Fibroblast of the aortic adventitia (primary cell): ENCODE measurements at regions not wholly inside any gene's neighbourhood (a gene's known extent, or its start where the extent isn't known, plus 50 kb on each side); places are given as distances from the start of the nearest gene placed in this dataset.
A peak's percentile ranks its signal among the peaks of the same experiment; 100 is the strongest.

Experiments
- DNase-seq: peaks from one replicate; pipeline ENCODE4 v3.0.0-alpha.2; 2010; ENCODE audit warnings: low read depth
- H3K4me3 ChIP-seq: 2 replicates; pipeline ENCODE4 v1.5.1; 2011; ENCODE audit warnings: low read depth, mild to moderate bottlenecking, control low read depth, low read length, moderate library complexity
- TF ChIP-seq, protein P1 (sequence below): IDR thresholded peaks from 2 replicates; pipeline ENCODE4 v1.5.1; 2011; ENCODE audit warnings: mild to moderate bottlenecking, low read length, control low read depth, inconsistent platforms; ENCODE audit not compliant: insufficient read depth

DNA sequence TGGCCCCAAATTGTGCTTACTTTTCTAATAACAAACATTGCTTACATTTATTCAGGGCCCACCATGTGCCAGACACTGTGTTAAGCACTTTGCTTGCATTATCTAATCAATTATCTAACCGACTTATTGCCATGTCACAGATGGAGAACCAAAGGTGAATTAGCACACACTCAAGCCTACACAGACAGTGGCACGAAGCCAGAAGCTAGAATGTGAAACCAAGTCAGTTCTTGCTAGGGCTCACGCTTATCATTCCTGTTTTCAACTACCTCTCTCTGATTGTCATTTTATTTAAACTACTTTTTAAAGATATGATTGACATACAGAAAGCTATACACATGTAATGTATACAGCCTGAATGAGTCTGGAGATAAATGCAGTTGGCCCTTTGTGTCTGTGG is 215.7 kb upstream of the CFAP20DC start:
- DNase-seq: no peak
- H3K4me3 ChIP-seq: no peak overlapping the region
- TF ChIP-seq, protein P1, sequence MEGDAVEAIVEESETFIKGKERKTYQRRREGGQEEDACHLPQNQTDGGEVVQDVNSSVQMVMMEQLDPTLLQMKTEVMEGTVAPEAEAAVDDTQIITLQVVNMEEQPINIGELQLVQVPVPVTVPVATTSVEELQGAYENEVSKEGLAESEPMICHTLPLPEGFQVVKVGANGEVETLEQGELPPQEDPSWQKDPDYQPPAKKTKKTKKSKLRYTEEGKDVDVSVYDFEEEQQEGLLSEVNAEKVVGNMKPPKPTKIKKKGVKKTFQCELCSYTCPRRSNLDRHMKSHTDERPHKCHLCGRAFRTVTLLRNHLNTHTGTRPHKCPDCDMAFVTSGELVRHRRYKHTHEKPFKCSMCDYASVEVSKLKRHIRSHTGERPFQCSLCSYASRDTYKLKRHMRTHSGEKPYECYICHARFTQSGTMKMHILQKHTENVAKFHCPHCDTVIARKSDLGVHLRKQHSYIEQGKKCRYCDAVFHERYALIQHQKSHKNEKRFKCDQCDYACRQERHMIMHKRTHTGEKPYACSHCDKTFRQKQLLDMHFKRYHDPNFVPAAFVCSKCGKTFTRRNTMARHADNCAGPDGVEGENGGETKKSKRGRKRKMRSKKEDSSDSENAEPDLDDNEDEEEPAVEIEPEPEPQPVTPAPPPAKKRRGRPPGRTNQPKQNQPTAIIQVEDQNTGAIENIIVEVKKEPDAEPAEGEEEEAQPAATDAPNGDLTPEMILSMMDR: no peak

DNA sequence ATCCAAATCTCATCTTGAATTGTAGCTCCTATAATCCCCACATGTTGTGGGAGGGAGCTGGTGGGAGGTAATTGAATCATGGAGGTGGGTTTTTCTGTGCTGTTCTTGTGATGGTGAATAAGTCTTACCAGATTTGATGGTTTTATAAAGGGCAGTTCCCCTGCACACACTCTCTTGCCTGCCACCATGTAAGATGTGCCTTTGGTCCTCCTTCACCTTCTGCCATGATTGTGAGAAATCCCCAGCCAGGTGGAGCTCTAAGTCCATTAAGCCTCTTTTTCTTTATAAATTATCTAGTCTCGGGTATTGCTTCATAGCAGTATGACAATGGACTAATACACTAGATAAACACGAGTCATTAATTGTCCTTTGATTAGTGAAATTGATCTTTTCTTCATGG is 214.5 kb upstream of the CFAP20DC start:
- no peak for DNase-seq
- H3K4me3 ChIP-seq: no peak overlapping the region
- TF ChIP-seq, protein P1: no peak

DNA sequence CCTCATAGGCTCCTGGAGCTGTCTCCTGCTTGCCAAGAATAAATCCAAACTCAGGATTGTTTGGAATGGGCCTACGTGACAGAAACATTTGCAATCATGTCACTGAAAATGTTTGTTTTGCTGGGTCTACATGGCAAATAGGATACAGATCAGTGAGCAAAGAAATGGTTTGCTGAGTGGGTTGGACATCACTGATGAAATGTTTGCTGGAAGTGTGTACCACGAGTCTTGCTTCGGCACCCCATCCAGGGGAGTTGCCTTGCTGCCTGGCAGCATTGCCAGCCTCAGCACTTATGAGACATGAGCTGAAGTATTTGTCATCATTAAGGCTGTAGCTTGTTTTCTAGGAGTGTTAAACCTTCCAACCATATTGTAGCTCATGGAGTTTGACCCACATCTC is 213.3 kb upstream of the CFAP20DC start:
- TF ChIP-seq, protein P1: no peak
- no peak overlapping the region for H3K4me3 ChIP-seq

DNA sequence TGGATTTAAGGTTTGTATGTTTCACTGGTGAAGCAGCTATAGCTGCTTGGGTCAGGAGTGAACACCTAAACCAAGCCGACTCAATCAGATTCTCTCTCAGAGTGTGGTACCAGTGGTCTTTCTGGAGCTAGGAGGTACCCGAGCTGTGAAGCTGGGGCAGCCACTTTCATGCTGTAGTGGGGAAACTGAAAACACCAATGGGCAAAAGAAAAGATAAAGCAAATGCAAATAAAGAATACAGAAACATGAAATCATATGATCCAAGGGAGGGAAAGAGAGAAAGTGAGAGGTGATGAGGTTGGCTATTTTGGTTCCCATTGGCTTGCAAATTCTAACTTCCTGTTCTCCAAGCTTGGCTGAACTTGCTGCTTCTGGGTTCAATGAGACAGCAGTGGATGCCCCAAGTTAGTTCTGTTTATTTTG is 212.3 kb upstream of the CFAP20DC start:
- TF ChIP-seq, protein P1: no peak
- H3K4me3 ChIP-seq: no peak overlapping the region
- no peak for DNase-seq

More for the DNA sequence above, 213.3 kb upstream of the CFAP20DC start:
- no peak for DNase-seq

DNA sequence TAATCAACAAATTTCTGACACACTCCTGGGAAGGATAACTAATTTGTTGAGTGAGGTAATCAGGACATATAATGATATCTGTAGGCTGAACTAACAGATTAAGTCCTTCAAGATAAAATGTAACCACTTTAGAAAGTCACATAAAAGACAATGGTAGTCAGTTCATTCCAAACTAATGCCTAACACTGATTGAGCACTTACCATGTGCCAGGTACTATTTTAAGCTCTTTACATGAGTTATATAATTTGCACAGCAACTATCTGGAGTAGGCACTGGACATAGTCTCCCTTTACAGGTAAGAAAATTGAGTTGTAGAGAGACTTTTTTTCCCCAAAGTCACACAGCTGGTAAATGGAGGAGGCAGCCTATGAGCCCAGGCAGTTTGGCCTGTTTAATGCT is 211.2 kb upstream of the CFAP20DC start:
- DNase-seq: peak; percentile 25
- TF ChIP-seq, protein P1: no peak
- H3K4me3 ChIP-seq: no peak overlapping the region

DNA sequence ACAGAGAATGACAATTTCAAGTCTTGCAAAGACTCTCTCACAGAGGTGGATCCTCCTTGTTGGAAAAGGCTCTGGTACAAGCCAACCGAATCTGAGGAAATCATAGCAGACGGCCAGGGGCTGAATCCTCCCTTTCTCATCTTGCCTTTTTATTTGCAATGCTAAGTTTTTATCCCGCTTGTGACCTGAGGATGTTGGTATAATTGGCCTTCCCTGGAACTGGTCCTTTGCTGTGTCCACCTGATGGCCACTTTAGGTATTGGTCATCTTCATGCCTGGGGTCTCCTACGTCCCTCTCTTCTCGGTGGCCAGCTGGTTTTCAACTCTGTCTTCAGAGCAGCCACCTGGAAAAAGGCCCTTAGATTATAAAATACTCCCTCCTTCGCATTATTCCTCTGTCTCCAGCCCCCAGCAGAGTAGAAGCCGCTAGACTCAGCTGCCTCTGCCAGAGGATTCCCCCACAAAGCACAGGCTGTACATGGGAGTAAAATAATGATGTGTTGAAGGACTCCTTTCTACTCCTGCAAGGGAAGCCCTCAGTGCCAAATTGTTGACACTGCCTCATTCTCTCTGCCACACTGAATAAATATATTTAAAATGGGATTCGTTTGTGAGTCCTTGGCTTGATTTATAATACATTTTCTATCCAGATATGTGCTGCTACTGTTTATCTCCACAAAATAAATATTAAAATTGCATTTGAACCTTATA is 208.9 kb upstream of the CFAP20DC start:
- no peak overlapping the region for H3K4me3 ChIP-seq
- TF ChIP-seq, protein P1: no peak
- no peak for DNase-seq

DNA sequence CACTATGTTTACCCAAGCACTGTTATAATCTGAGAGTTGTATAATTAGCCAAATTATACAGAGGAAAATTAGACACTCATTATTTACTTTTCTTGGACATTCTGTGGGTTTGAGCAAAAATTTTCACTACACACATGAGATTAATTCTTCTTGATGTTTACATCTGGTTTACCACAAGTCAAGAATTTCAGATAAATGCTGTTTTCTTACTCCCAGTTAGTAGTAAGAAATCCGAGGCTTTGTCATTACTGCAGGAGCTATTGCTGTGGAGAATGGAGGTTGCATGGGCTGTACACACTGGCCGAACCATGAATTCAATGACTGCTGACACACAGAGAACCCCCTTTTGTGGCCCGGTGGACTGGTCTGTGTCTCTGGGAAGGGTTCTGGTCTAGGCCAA is 207.7 kb upstream of the CFAP20DC start:
- TF ChIP-seq, protein P1: no peak
- DNase-seq: no peak
- no peak overlapping the region for H3K4me3 ChIP-seq
